Uterus (tissue), 2 donors: ENCODE measurements at regions not wholly inside any gene's neighbourhood (a gene's known extent, or its start where the extent isn't known, plus 50 kb on each side); places are given as distances from the start of the nearest gene placed in this dataset.

Source experiments
- CTCF ChIP-seq, 4 experiments: fragments of 200-600 bp in 2 of 4; fragments of 450-650 bp in 2 of 4; sonication (generic) in 2 of 4; IDR thresholded peaks; one replicate each; pipeline ENCODE4 v1.5.1; 2016 to 2019; ENCODE audit warnings: antibody characterized with exemption in 4 of 4, mild to moderate bottlenecking in 2 of 4, moderate library complexity in 1 of 4
- POLR2A ChIP-seq, 2 donors: fragments of 450-650 bp; IDR thresholded peaks; one replicate each; pipeline ENCODE4 v1.6.1; 2016; ENCODE audit warnings: antibody characterized with exemption in 2 of 2, mild to moderate bottlenecking in 1 of 2, moderate library complexity in 1 of 2

GRCh38 chr4:57499786-57500185 lies 389.6 kb upstream of the IGFBP7 start:
- TF ChIP-seq CTCF (IDR thresholded peaks at IDR 0.05) (no peak), POLR2A (IDR thresholded peaks at IDR 0.05) (no peak)
